ENCODE measurements at regions not wholly inside any gene's neighbourhood (a gene's known extent, or its start where the extent isn't known, plus 50 kb on each side); places are given as distances from the start of the nearest gene placed in this dataset.

- TF ChIP-seq YY1 (IDR thresholded peaks at IDR 0.05; ENCODE audit: low read depth) (no peak), TCF12 (IDR thresholded peaks at IDR 0.05; ENCODE audit: low read depth) (no peak), EP300 (IDR thresholded peaks at IDR 0.05; ENCODE audit: borderline replicate concordance) (no peak), TAF1 (IDR thresholded peaks at IDR 0.05; ENCODE audit: low read depth) (no peak), MAX (IDR thresholded peaks at IDR 0.05) (no peak), REST (IDR thresholded peaks at IDR 0.05; ENCODE audit: low read depth) (no peak), EGR1 (IDR thresholded peaks at IDR 0.05) (no peak), CEBPB (IDR thresholded peaks at IDR 0.05) (no peak), NFIC (IDR thresholded peaks at IDR 0.05) (no peak), USF1 (IDR thresholded peaks at IDR 0.05) (no peak), RAD21 (IDR thresholded peaks at IDR 0.05; ENCODE audit: low read depth) (no peak)
Observed at GRCh38 chr2:7972670-7973069, 709.2 kb upstream of the ID2 start.
